ENCODE measurements at regions not wholly inside any gene's neighbourhood (a gene's known extent, or its start where the extent isn't known, plus 50 kb on each side); places are given as distances from the start of the nearest gene placed in this dataset.

DNA sequence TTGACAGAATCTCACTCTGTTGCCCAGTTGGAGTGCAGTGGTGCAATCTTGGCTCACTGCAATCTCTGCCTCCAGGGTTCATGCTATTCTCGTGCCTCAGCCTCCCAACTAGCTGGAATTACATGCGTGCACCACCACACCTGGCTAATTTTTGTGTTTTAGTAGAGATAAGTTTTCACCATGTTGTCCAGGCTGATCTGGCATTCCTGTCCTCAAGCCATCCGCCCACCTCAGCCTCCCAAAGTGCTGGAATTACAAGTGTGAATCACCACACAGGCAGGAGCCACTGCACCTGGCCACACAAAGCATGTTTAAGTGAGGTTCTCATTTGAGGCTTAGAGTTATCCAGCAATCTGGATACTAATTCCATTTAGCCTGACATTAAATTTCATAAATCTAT, 180.9 kb upstream of the GRID2 start:
- no peak for DNase-seq

DNA sequence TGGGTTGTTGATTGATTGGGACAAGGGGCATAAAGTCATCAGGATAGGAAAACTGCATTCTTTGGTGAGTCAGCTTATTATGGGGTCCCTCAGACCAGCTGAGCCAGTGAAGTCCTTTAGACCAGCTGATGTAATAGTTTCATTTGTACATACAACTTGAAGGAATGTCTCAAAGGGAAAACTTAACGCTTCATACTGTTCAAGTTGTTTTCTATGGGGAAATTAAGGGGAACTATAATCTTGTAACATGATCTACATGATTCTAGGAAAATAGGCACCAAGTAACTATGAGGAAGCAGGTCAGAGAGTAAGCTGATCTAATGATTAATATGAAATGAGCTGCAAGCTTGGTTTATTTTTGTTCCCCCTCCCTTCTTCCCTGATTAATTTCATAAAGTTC, 175.1 kb upstream of the GRID2 start:
- no peak for DNase-seq

DNA sequence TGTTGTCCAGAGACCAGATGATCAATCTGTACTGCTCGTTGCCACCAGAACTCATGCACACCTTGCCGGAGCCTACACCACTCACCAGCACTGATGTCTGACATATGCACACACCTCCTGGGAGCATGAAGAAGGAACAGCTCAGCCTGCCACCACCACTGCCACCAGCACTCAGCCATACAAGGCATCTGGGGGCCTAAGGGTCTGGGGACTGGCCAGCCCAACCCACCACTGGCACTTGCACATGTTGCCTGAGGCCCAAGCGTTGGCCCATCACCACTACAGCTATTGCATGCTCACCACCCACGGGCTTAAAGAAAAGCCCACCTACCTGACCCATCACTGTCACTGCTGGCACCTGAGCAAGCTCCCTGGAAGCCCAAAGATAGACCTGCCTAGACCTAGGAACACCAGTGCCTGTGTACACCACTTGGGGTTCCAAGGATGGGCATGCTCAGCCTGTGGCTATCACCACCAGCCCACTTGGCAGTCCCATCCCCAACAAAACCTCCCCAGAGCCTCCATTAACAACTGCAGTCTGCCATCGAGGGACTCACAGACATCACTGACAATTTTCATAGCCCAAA, 174.3 kb upstream of the GRID2 start:
- no peak for DNase-seq

DNA sequence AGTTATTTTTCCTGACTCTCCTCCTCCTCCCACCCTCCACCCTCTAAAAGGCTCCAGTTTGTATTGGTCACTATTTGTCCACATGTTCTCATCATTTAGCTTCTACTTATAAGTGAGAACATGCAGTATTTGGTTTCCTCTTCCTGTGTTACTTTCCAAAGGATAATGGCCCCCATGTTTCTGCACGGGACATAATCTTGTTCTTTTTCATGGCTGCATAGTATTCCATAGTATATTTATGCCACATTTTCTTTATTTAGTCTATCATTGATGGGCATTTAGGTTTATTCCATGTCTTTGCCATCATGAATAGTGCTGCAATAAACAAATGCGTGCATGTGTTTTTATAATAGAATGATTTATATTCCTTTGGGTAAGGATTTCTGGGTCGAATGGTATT, 167.3 kb upstream of the GRID2 start:
- no peak for DNase-seq

DNA sequence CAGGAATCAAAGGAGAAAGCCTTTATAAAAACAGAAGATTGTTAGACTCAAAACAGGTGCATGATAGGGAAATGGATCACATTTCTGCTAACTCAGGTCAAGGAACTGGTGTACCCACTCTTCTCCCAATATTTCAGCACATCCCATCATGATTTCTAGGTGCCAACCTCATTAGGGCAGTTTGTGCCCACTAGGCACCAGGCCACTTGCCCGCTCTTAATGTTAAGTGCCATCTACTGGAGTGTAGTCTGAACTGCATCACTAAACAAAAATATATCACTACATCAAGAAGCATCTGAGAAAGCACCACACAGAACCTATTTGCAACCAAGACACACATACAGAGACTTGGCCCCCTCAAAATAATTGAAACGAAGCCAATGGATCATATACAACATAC, 140.4 kb upstream of the GRID2 start:
- DNase-seq = no peak

DNA sequence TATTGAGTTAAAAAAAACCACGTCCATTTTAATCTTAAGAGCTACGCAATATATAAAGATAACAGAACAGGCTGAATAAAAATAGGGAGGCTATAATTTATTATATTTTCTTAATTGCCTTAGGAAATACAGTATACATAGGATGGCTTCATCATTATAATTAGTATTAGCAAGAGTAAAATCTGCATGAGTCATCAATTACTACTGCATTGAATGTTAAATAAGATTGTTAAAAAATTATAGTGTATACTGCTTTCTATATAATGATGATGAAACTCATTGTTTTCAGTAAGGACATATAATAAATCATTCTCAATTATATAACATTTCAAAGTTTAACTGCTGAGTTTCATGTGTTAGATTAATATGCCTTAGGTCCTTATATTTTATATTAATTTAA, 133.4 kb upstream of the GRID2 start:
- no peak for DNase-seq

DNA sequence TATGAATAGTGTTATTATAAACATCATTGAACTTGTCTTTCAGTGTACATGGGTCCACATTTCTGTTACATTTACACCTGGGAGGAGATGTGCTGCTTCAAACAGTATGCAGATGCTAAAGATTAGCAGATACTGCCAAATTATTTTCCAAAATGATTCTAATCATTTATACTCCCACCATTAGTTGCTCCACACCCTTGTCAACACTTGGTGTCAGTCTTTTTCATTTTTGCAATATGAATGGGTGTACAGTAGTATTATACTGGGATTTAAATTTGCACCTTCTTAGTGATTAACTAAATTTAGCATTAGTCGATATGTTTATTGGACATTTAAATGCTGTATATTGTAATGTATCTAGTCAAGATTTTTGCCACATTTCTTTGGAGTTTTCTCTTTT, 131.6 kb upstream of the GRID2 start:
- no peak for DNase-seq

DNA sequence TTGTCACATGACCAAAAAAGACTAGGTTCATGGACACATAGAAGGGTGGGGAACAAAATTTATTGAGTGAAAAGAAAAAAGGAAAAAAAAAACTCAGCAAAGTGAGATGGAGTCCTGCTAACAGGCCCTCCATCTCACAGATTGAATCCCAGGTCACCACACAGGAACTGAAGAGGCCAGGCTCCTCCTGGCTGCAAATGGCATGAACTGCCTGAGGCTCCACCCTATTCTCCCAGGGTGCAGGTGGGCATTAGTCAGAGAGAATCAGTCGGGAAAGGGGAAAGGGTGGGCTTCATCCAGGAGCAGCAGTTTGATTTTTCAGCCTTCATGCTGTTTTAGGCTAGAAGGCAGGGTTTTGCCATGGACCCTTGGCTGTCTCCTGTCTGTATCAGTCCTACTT, 128.5 kb upstream of the GRID2 start:
- no peak for DNase-seq

DNA sequence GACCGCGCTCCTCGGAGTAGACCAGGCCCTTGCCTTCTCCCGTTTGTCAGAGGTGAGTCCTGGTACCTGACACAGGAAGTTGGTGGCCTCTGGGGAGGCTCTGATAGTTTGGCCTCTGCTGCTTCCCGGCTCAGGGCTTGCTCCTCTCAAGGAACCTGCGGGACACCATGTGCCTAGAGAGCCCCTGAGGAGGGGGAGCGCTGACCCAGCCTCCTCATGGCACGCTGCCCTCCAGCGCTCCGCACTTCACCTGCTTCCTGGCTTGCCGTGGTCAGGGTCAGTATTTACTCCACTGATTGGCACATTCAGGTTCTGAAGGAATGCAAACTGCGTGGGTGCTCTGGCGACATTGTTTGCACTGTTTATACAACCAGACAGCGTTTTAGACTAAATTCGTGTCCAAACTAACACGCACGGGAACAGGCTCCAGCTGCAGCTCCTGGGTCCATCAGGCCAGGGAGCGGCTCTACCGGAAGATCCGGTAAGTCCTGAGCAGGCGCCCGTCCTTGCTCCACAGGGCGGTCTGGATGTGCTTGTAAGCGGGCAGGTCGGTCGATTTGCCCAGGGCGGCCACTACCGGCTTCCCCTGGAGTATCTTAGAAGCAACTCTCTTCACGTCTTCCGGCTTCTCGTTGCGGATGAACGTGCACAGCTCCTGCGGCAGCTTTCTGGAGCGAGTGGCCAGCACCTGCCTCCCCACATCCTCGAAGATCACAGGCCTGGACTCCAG, 121.6 kb upstream of the GRID2 start:
- no peak for DNase-seq

DNA sequence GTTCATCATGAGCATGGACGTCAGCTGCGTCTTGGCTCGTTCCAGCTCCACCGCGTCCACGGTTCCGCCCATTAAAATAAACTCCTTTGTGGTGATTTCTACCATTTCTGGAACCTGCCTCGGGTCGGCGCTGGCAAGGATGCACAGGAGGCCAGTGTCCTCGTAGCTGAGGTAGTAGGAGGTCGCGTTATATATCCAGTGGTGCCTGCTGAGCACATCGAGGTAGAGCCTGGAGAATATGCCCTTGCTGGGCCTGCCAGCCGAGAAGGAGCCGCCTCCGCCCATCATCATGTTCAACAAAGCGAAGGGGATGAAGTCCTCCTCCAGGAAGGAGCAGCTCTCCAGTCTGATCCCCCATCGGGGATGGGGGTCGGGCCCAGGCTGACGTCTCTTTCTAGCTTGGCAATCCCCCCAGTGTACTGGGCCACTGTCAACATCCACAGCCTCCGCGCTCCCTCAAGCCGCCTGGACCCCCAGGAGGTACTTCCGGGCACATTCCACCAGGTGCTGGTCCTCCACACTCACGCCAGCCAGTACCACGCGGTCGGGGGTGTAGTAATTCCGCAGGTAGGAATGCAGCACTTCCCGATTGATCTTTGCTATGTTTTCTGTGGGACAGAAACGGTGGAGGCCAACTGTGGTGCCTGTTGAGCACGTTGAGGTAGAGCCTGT, 120.9 kb upstream of the GRID2 start:
- DNase-seq = no peak

DNA sequence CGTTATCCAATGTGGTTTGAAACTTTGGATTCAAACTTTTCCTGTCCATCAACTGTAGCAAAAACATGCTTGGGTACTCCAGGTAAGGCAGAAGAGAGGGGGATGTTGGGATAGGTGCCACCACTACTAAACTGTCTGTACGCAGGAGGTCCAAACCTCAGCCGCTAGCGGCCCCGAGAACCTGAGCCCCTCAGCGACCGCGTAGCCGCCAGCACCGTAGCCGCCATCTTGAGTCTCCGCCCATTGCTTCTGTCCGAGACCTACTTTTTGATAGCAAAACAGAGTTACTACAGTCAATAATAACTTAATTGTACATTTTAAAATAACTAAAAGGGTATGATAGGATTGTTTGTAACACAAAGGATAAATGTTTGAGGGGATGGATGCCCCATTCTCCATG, 119.9 kb upstream of the GRID2 start:
- DNase-seq = no peak

DNA sequence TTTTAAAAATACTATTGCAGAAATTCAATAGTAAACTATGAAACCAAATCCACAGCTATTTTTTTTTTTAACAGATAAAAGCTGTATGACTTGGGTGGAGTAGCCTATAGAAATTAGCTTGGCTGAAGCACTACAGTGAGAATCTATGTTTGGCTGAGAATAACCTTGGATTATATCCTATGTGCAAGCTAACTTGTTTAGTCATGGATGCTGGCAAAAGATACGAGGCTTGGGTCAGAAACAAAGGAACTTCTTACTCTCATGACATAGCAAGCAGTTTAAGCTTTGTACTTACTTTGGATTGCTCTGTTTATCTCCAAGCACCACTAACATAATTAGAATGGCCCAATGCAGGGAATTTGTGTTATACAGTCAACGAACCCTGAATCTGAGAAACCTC, 119.2 kb upstream of the GRID2 start:
- no peak for DNase-seq

DNA sequence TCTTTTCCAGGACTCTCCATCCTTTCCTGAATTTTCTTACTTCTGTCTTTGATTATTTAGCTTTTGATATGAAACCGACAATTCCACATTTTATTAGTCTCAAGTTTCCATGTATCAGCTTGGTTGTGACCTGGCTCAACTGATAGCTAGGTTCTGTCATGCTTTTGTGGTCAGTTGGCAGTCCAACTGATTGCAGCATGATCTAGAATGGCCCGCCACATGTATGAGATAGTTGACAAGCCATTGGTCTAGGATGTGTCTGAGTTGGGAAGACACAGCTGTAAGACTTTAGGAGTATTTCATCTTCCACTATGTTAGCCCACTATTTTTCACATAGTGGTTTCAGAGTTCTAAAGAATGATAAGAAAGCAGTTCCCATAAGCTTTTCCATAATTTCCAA, 117.5 kb upstream of the GRID2 start:
- DNase-seq = no peak

DNA sequence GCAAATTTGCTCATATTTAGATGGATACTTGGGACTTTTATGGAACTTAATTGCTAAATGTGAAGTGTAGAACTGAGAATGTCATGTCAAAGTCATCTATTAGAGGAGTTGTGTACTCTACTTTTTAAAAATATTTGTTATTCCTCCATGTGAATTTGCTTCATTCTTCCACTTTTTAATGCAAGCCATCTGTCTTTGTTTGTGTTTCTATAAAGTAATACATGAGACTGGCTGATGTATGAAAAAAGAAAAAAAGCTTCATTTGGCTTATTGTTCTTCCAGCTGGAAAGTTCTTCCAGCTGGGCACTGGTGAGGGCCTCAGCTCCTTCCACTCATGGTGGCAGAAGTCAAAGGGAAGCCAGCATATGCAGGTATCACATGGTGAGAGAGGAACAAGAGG, 114.6 kb upstream of the GRID2 start:
- DNase-seq = no peak

DNA sequence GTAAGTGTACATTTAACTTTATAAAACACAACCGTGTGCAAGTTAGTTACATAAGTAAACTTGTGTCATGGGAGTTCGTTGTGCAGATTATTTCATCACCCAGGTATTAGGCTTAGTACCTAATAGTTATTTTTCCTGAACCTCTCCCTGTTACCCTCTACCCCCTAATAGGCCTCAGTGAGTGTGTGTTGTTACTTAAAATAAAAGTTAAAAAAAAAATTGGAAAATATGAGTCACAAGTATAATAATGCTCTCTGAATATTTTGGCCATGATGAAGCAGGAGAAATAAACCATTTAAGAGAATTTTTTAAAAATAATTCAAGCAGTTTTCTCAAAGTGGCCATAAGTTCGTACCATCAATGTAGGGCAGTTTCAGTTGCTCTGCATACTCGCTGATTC, 105.1 kb upstream of the GRID2 start:
- no peak for DNase-seq

DNA sequence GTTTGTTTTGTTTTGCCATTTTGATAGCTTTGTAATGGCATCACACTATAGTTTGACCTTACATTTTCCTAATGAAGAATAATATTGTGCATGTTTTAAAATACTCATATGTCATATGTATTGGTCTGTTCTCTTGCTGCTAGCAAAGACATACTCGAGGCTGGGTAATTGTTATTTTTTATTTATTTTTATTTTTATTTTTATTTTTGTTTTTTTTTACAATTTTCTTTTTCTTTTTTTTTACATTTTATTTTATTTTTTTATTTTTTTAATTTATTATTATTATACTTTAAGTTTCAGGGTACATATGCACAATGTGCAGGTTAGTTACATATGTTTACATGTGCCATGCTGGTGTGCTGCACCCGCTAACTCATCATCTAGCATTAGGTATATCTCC, 104.6 kb upstream of the GRID2 start:
- DNase-seq = no peak

DNA sequence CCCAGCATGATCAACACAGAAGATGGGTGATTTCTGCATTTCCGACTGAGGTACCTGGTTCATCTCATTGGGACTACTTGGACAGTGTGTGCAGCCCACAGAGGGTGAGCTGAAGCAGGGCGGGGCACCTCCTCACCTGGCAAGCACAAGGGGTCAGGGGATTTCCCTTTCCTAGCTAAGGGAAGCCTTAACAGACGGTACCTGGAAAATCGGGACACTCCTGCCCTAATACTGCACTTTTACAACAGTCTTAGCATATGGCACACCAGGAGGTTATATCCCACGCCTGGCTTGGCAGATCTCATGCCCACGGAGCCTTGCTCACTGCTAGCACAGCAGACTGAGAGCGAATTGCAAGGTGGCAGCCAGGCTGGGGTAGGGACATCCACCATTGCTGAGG, 92.9 kb upstream of the GRID2 start:
- DNase-seq = no peak

DNA sequence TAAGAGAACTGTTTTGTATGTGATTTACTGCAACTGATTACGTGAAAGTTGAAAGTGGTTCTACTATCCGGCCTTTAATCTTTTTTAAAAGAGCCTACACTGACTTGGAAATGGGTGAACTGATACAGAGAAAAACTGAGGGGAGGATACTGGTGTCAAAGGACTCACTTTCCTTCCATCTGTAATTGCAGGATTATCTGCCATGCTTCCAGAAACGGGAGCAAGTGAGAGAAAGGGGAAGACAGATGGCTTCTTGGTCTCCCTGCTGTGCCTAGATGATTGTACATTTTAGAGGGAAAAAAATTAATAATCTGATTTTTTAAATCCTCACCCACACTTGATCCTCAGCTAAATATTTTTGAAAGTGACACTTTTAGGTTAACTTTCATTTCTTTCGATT, 88.3 kb upstream of the GRID2 start:
- DNase-seq = no peak

DNA sequence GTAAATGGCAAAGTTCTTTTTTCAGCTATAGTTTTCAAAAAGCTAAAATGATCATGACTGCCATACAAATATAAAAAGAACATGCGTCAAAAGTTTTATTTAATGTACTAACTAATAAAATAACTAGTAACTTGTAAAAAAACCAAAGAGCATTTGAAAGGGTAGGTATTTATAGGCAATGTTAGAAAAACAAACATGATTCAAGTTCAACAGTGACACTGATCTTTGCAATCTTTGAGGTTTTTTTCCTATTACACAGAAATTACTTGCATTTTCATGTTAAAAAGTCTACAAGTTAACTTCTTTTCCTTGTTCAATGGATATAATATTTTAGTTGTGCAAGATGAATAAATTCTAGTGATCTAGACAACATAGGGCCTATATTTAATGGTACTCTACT, 72.3 kb upstream of the GRID2 start:
- DNase-seq = no peak

DNA sequence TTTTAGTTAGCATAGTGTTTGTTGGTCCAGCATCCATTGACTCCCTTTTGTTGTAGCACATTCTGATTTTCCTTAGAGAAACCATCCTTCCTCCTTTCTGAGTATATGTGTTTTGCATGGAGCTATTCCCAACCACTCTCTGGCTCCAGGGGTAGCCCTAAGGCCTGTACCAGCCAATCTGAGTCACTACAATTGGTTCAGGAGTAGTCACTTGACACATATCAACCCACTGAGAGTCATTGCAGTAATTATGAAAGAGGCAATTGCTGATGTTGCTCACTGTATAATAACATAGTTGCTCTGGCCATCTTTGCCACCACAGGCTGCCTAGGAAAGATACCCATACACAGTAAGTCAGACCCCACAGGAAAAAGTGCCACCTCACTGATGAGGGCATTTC, 71.2 kb upstream of the GRID2 start:
- DNase-seq = no peak

DNA sequence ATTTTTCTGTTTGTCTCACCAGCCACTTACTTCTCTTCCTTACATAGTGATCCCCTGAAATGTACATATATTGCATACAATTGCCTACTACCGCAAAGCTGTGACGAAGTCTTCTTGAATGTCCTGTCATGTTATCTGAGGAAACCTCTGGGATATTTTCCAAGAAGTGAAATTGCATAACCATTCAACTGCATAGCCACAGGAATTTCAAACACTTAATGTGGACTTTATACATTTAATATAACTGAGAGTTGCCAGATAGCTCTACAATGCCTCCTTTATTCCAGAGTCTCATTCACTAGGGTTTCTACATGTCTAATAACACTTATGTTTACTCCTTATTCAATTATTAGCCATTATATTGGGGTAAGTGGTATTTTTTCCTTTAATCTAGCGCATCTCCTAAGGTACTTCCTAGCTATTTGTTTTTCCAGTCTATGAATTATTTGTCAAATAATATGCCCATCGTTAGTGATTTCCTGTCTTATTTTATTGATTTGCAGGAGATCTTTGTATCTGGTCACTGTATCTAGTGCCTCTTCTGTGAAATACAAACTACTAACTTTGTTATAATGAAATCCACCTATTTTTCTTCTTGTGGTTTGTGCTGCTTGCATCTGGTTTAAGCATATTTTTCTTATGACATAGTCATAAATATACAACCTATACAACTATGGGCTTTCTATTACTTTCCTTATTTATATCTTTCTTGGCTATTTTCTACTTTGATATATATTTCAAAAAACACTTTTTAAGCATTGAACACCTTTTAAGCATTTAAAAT, 69.2 kb upstream of the GRID2 start:
- DNase-seq = no peak

DNA sequence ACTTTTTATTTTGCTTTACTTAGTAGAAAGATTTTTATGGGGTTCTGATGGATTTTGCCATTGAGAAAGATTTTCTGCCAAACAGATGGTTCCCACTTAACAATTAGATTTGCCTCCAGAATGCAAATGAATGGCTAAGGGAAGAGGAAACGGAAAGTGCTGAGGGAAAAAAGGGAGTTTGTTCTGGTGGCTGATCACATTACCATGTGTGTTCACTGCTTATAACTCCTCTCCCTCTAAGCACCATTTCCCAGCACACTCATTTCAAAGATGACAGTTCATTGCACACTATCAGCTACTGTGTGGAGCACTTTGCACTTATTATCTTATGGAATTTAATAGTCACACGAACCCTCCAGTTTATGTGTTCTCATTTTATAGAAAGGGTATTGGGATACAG, 68.0 kb upstream of the GRID2 start:
- peak; percentile 2 for DNase-seq

DNA sequence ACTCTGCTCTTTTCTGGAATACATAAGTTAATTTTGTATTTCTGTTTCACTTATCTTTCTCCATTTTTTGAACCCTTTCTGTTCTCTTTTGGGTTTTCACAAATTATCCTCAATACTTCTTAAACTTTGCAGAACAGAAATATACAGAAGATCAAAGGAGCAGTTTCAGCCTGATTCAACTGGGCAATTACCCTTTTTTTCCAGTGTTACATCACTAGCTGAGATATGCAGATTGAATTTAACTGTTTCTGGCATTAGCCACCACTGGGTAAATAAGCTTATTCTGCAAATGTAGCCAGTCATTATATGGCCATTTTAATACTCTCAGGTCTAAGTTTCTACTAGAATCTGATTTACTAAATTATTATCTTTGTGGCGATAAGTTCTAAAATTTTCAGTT, 66.9 kb upstream of the GRID2 start:
- no peak for DNase-seq

DNA sequence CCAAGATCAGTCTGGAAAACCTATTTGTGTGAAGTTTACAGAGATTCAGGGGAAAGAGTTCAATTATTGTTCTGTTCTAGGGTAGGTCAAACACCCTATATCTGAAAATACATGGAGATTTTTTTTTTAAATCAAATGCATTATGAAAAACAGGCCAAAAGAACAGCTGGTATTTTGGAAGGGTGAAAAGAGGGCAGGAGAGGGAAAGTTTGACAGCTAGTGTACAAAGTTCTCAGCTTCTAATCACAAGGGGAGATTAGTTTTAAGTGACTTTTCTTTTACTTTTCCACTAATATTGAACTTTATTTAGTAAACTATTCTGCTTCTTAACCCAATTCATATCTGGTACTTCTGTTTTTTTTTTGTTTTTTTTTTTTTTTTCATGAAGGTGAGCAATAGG, 66.2 kb upstream of the GRID2 start:
- no peak for DNase-seq
